Epithelial cell of proximal tubule (primary cell): ENCODE measurements at regions not wholly inside any gene's neighbourhood (a gene's known extent, or its start where the extent isn't known, plus 50 kb on each side); places are given as distances from the start of the nearest gene placed in this dataset.

ENCODE experiments used
- DNase-seq: peaks from one replicate; pipeline ENCODE4 v3.0.0-alpha.2; 2011; ENCODE audit warnings: low read depth
- H3K4me3 ChIP-seq: 2 replicates; pipeline ENCODE4 v1.5.1; 2011; ENCODE audit warnings: low read depth, mild to moderate bottlenecking, low read length
- TF ChIP-seq, protein P1 (sequence below): conservative IDR thresholded peaks from 2 replicates; pipeline ENCODE4 v1.5.1; 2012; ENCODE audit warnings: low read depth, mild to moderate bottlenecking, low read length

GRCh38 chr4:78691971-78692821 is 84.0 kb upstream of the BMP2K start:
- TF ChIP-seq, protein P1, sequence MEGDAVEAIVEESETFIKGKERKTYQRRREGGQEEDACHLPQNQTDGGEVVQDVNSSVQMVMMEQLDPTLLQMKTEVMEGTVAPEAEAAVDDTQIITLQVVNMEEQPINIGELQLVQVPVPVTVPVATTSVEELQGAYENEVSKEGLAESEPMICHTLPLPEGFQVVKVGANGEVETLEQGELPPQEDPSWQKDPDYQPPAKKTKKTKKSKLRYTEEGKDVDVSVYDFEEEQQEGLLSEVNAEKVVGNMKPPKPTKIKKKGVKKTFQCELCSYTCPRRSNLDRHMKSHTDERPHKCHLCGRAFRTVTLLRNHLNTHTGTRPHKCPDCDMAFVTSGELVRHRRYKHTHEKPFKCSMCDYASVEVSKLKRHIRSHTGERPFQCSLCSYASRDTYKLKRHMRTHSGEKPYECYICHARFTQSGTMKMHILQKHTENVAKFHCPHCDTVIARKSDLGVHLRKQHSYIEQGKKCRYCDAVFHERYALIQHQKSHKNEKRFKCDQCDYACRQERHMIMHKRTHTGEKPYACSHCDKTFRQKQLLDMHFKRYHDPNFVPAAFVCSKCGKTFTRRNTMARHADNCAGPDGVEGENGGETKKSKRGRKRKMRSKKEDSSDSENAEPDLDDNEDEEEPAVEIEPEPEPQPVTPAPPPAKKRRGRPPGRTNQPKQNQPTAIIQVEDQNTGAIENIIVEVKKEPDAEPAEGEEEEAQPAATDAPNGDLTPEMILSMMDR = no peak
- no peak for DNase-seq
- no peak overlapping the region for H3K4me3 ChIP-seq

DNA sequence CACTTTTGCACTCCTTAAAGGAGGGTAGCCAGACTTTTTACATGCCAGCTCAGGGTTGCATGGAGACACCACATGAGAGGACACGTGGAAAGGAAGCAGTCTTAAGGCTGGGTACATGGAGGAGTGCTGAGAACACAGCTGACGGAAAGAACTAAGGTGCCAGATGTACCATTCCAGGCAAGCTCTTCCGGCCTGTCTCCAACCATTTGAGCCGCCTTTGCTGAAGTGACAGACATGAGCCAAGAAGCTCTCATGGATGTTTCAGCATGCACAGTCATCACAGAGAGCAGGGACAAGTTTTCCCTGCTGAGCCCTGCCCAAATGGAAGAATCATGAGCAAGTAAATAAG is 83.4 kb upstream of the BMP2K start:
- no peak overlapping the region for H3K4me3 ChIP-seq
- TF ChIP-seq, protein P1 = no peak
- DNase-seq = no peak

- DNase-seq = no peak
Measured at GRCh38 chr4:78693777-78694456, 82.2 kb upstream of the BMP2K start.

GRCh38 chr4:78694457-78694787 is 81.7 kb upstream of the BMP2K start:
- H3K4me3 ChIP-seq = no peak overlapping the region
- DNase-seq = no peak
- TF ChIP-seq, protein P1 = no peak

More at GRCh38 chr4:78693777-78694456, 82.2 kb upstream of the BMP2K start:
- TF ChIP-seq, protein P1 = no peak
- H3K4me3 ChIP-seq = no peak overlapping the region

DNA sequence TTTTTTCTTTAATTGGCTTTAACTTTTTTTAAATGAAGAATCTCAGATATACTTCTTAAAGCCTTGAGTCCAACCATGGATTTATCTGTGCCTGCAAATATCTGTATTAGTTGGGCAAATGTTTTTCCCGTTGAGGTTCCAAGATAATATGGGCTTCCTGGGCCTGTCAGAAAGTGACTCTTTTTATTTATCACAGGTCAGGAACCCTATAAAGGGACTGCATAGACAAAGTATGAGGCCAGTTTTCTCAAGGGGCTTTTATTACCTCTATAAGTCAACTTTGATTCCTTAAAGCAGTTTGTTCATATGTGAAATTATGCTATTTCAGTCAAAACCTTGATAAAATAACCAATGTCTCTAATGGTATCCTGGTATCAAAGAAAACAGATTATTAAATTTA is 80.2 kb upstream of the BMP2K start:
- no peak overlapping the region for H3K4me3 ChIP-seq
- TF ChIP-seq, protein P1 = no peak
- no peak for DNase-seq

- no peak for DNase-seq
- TF ChIP-seq, protein P1 = no peak
- no peak overlapping the region for H3K4me3 ChIP-seq
Measured at GRCh38 chr4:78703079-78703478, 73.1 kb upstream of the BMP2K start.

DNA sequence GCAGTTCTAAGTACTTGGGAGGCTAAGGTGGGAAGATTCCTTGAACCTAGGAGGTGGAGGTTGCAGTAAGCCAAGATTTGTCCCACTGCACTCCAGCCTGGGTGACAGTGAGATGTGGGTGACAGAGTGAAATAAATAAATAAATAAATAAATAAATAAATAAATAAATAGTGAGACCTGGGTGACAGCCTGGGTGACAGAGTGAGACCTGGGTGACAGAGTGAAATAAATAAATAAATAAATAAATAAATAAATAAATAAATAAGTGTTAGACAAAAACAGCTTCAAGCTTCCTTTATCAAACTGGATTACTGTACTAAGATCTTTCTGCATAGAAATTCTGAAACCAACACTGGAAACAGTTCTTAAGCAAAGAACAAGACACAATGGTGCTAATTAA is 71.8 kb upstream of the BMP2K start:
- no peak overlapping the region for H3K4me3 ChIP-seq
- TF ChIP-seq, protein P1 = no peak
- no peak for DNase-seq
